Epithelial cell of prostate (primary cell): ENCODE measurements at regions not wholly inside any gene's neighbourhood (a gene's known extent, or its start where the extent isn't known, plus 50 kb on each side); places are given as distances from the start of the nearest gene placed in this dataset.
"Not testable (repeated sequence)": the region's sequence is repeated elsewhere in the genome, so short reads cannot be mapped to it uniquely, and the experiment has no call there.

ENCODE experiments used
- DNase-seq: peaks from one replicate; pipeline ENCODE4 v3.0.0-alpha.2; 2011; ENCODE audit warnings: low read depth, low spot score
- H3K27ac ChIP-seq: fragments of 450-650 bp; 2 replicates; pipeline ENCODE4 v1.5.1; 2017; ENCODE audit warnings: mild to moderate bottlenecking

- no peak for DNase-seq
- H3K27ac ChIP-seq, result no peak overlapping the region
Measured at GRCh38 chr2:185472574-185472973, 266.0 kb upstream of the FSIP2 start.

GRCh38 chr2:185473838-185474237, 264.8 kb upstream of the FSIP2 start:
- DNase-seq, result no peak
- no peak overlapping the region for H3K27ac ChIP-seq

- no peak for DNase-seq
- H3K27ac ChIP-seq, result no peak overlapping the region
Measured at GRCh38 chr2:185475914-185476313, 262.7 kb upstream of the FSIP2 start.

GRCh38 chr2:185477452-185477851, 261.2 kb upstream of the FSIP2 start:
- H3K27ac ChIP-seq, result no peak overlapping the region

GRCh38 chr2:185484602-185485001, 254.0 kb upstream of the FSIP2 start:
- H3K27ac ChIP-seq, result no peak overlapping the region
- DNase-seq, result no peak

More at GRCh38 chr2:185477452-185477851, 261.2 kb upstream of the FSIP2 start:
- no peak for DNase-seq

- DNase-seq, result no peak
- H3K27ac ChIP-seq, result no peak overlapping the region
Measured at GRCh38 chr2:185502351-185502750, 236.3 kb upstream of the FSIP2 start.

GRCh38 chr2:185507719-185508118, 230.9 kb upstream of the FSIP2 start:
- no peak for DNase-seq
- H3K27ac ChIP-seq, result no peak overlapping the region

GRCh38 chr2:185510060-185510459, 228.5 kb upstream of the FSIP2 start:
- no peak for DNase-seq
- H3K27ac ChIP-seq, result no peak overlapping the region

- no peak overlapping the region for H3K27ac ChIP-seq
- no peak for DNase-seq
Measured at GRCh38 chr2:185511925-185512324, 226.7 kb upstream of the FSIP2 start.

- no peak for DNase-seq
- H3K27ac ChIP-seq, result no peak overlapping the region
Measured at GRCh38 chr2:185522472-185522871, 216.1 kb upstream of the FSIP2 start.

- not testable (repeated sequence) for H3K27ac ChIP-seq, DNase-seq
Measured at GRCh38 chr2:185524242-185524641, 214.4 kb upstream of the FSIP2 start.

- H3K27ac ChIP-seq, result no peak overlapping the region
- DNase-seq, result no peak
Measured at GRCh38 chr2:185526161-185526560, 212.4 kb upstream of the FSIP2 start.

GRCh38 chr2:185531721-185532120, 206.9 kb upstream of the FSIP2 start:
- no peak overlapping the region for H3K27ac ChIP-seq
- DNase-seq, result no peak

- DNase-seq, result no peak
Measured at GRCh38 chr2:185537689-185538088, 200.9 kb upstream of the FSIP2 start.

GRCh38 chr2:185567196-185567595, 171.4 kb upstream of the FSIP2 start:
- DNase-seq, result no peak
- no peak overlapping the region for H3K27ac ChIP-seq

More at GRCh38 chr2:185537689-185538088, 200.9 kb upstream of the FSIP2 start:
- H3K27ac ChIP-seq, result no peak overlapping the region

- DNase-seq, result no peak
Measured at GRCh38 chr2:185567940-185568339, 170.7 kb upstream of the FSIP2 start.

GRCh38 chr2:185578322-185578721, 160.3 kb upstream of the FSIP2 start:
- no peak overlapping the region for H3K27ac ChIP-seq
- DNase-seq, result no peak

More at GRCh38 chr2:185567940-185568339, 170.7 kb upstream of the FSIP2 start:
- no peak overlapping the region for H3K27ac ChIP-seq

GRCh38 chr2:185583058-185583816, 155.4 kb upstream of the FSIP2 start:
- peak overlapping the region; percentile 74 for H3K27ac ChIP-seq
- DNase-seq, result peak; percentile 94

- DNase-seq, H3K27ac ChIP-seq: not testable (repeated sequence)
Measured at GRCh38 chr2:185585165-185585564, 153.4 kb upstream of the FSIP2 start.

GRCh38 chr2:185591276-185591675, 147.3 kb upstream of the FSIP2 start:
- not testable (repeated sequence) for DNase-seq

GRCh38 chr2:185607945-185608344, 130.7 kb upstream of the FSIP2 start:
- no peak for DNase-seq
- H3K27ac ChIP-seq, result no peak overlapping the region

More at GRCh38 chr2:185591276-185591675, 147.3 kb upstream of the FSIP2 start:
- not testable (repeated sequence) for H3K27ac ChIP-seq

GRCh38 chr2:185608799-185609198, 129.8 kb upstream of the FSIP2 start:
- no peak for DNase-seq
- no peak overlapping the region for H3K27ac ChIP-seq
